Neural cell (in vitro differentiated cells): ENCODE measurements at regions not wholly inside any gene's neighbourhood (a gene's known extent, or its start where the extent isn't known, plus 50 kb on each side); places are given as distances from the start of the nearest gene placed in this dataset.

ENCODE experiments used
- CTCF ChIP-seq: fragments of 450-650 bp; IDR thresholded peaks from 2 replicates; pipeline ENCODE4 v1.5.1; 2014; ENCODE audit warnings: antibody characterized with exemption, mild to moderate bottlenecking, moderate library complexity; ENCODE audit not compliant: poor library complexity, severe bottlenecking
- EP300 ChIP-seq: fragments of 450-650 bp; conservative IDR thresholded peaks from 2 replicates; pipeline ENCODE4 v1.6.1; 2014; ENCODE audit warnings: antibody characterized with exemption, mild to moderate bottlenecking, moderate library complexity; ENCODE audit not compliant: poor library complexity, severe bottlenecking
- EZH2 ChIP-seq: fragments of 200-600, 300-800 bp; shearing (Covaris generic), sonication (generic); IDR thresholded peaks from 2 replicates; pipeline ENCODE4 v1.6.1; 2014; ENCODE audit warnings: antibody characterized with exemption, low read length, borderline replicate concordance, mild to moderate bottlenecking; ENCODE audit not compliant: insufficient read depth, poor library complexity, severe bottlenecking
- REST ChIP-seq: IDR thresholded peaks from 2 replicates; pipeline ENCODE4 v1.6.1; 2012; ENCODE audit warnings: borderline replicate concordance
- SMC3 ChIP-seq: fragments of 450-650 bp; conservative IDR thresholded peaks from 2 replicates; pipeline ENCODE4 v1.6.1; 2014; ENCODE audit warnings: antibody characterized with exemption, mild to moderate bottlenecking, moderate library complexity; ENCODE audit not compliant: poor library complexity
- TAF1 ChIP-seq: IDR thresholded peaks from 2 replicates; pipeline ENCODE4 v1.6.1; 2012; ENCODE audit warnings: low read depth

GRCh38 chr2:149849591-149849990 lies 262.0 kb upstream of the MMADHC start:
- TF ChIP-seq CTCF = no peak
- no peak for TF ChIP-seq EP300
- no peak for TF ChIP-seq EZH2
- no peak for TF ChIP-seq SMC3
- TF ChIP-seq TAF1 = no peak
- TF ChIP-seq REST = no peak
